T-helper 1 cell treated with Interleukin-12 subunit alpha and Interleukin-12 subunit beta and Interleukin-4 antibody, amounts not matched to agents 30 μg/mL and 1 μg/mL, for 36 hours (primary cell): ENCODE measurements at regions not wholly inside any gene's neighbourhood (a gene's known extent, or its start where the extent isn't known, plus 50 kb on each side); places are given as distances from the start of the nearest gene placed in this dataset.
"Not testable (repeated sequence)": the region's sequence is repeated elsewhere in the genome, so short reads cannot be mapped to it uniquely, and the experiment has no call there.

Experiments
- H3K27ac Mint-ChIP-seq: one replicate; pipeline ENCODE4 v1.8.0; 2021; ENCODE audit warnings: mild to moderate bottlenecking, mixed read lengths
- H3K27me3 Mint-ChIP-seq: one replicate; pipeline ENCODE4 v1.8.0; 2021; ENCODE audit warnings: low read depth, mixed read lengths
- H3K36me3 Mint-ChIP-seq: one replicate; pipeline ENCODE4 v1.8.0; 2021; ENCODE audit warnings: low read depth, mixed read lengths
- H3K4me1 Mint-ChIP-seq: one replicate; pipeline ENCODE4 v1.8.0; 2021; ENCODE audit warnings: low read depth, mixed read lengths
- H3K4me3 Mint-ChIP-seq: one replicate; pipeline ENCODE4 v1.8.0; 2021; ENCODE audit warnings: mild to moderate bottlenecking, moderate library complexity, mixed read lengths
- H3K9me3 Mint-ChIP-seq: one replicate; pipeline ENCODE4 v1.8.0; 2021; ENCODE audit warnings: mixed read lengths

DNA sequence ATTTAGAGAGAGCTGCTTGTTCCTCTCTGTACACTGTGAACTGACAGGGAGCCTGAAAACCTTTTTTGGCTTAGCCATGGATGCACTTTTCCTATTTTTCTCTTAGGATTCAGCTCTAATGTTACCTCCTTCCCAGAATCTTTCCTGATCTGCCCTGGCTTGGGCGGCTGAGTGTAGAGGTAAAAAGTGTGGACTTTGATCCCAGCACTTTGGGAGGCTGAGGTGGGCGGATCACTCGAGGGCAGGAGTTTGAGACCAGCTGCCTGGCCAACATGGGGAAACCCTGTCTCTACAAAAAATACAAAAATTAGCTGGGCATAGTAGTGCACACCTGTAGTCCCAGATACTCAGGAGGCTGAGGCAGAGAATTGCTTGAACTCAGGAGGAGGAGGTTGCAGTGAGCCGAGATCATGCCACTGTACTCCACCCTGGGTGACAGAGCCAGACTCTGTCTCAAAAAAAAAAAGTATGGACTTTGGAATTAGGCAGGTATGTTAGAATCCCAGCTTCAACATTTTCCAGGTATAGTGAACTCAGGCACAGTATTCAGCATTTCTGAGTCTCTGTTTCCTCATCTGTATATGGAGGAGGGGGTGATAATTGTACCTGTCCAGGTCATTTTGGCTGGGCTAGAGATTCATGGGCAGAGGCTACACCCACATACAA is 212.5 kb upstream of the EEF2KMT start:
- H3K36me3 Mint-ChIP-seq = no peaks in the 10 kb centered on the region
- no peak overlapping the region for H3K27ac Mint-ChIP-seq
- H3K27me3 Mint-ChIP-seq = no peaks in the 10 kb centered on the region
- no peak overlapping the region for H3K4me3 Mint-ChIP-seq
- no peaks in the 10 kb centered on the region for H3K4me1 Mint-ChIP-seq
- H3K9me3 Mint-ChIP-seq = no peaks in the 10 kb centered on the region

DNA sequence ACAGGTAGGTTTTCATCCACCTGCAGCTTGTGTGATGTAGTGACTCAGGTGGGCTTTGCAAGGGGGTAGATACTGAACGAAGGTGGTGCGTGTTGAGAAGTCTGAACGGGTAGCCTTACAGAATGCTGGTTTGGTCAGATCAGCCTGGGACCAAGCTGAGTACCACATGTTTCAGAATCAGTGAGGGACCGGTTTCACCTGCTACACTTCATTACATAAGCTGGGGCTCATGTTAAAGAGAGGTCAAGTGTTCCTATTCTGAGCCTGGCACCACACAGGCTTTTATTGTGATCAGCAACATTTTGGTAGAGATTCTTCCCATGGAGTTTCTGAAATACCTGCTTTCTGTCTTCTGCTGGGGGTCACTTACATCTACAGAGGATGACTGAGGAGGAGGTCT is 207.4 kb upstream of the EEF2KMT start:
- Mint-ChIP-seq H3K4me1 (no peaks in the 10 kb centered on the region), H3K27ac (no peak overlapping the region), H3K36me3 (no peaks in the 10 kb centered on the region), H3K9me3 (peaks cover 10% of the 10 kb centered on the region), H3K27me3 (no peaks in the 10 kb centered on the region), H3K4me3 (no peak overlapping the region)

DNA sequence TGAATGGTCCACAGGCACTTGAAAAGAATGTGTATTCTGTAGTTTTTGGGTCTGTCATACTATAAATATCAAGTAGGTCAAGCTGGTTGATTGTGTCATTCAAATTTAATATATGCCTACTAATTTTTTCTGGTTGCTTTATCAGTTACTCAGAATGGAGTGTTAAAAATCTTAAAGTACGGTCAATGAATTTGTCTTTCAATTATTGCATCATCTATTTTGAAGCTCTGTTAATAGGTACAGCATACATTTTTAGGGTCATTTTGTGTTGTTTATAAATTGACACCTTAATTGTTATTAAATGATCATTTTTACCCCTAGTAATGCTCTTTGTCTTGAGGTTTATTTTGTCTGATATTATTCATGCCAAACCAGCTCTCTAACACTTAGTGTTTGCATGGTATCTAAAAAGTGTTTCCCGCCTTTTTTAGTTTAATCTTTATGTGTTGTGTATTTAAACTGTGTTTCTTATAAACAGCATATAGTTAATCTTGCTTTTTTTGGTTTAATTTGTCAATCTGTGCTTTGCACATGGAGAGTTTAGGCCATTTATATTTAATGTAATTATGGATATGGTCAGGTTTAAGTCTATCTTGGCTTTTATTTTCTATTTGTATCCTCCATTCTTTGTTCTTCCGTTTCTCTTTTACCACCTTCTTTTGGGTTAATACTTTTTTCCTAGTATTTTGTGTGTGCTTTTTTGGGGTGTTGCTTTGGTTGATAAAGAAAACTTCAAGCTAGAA is 204.9 kb upstream of the EEF2KMT start:
- Mint-ChIP-seq H3K27ac (no peak overlapping the region), H3K27me3 (no peaks in the 10 kb centered on the region), H3K4me3 (no peak overlapping the region), H3K36me3 (no peaks in the 10 kb centered on the region), H3K4me1 (no peaks in the 10 kb centered on the region), H3K9me3 (peaks cover 10% of the 10 kb centered on the region)

DNA sequence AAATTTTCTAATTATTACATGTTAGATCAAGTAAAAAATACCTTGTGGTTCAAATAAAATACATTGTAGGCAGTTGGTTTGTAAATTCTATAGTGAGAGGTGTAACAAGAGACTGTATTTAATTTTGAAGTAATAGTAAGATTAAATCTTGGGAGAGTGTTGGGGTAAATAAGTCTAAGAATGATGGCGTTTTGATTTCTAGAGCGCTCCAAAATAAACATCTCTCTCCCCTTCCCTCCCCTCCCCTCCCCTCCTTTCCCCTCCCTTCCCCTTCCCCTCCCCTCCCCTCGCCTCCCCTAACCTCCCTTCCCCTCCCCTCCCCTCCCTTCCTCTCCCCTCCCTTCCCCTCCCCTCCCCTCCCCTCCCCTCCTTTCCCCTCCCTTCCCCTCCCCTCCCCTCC is 200.6 kb upstream of the EEF2KMT start:
- Mint-ChIP-seq H3K27ac (no peak overlapping the region), H3K4me1 (no peaks in the 10 kb centered on the region), H3K9me3 (peaks cover 6% of the 10 kb centered on the region), H3K27me3 (no peaks in the 10 kb centered on the region), H3K4me3 (no peak overlapping the region), H3K36me3 (no peaks in the 10 kb centered on the region)

DNA sequence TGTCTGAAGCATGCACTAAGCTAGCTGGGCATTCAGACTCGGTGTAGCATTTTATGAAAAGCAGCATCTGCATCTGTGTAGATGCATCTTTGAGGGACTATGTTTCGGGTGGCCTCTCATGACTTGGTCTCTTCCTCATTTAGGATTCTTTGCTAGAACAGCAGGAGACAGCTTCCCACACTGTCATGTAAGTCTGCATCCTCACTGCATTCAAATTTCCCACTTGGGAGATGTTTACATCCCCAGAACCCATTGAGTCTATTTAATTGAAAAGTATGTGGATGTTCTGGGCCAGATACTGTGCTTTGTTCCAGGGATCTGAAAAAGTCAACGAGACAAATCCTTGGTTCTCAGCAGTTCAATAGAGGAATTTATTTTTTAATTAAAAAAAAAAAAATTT is 198.6 kb upstream of the EEF2KMT start:
- H3K4me1 Mint-ChIP-seq = no peaks in the 10 kb centered on the region
- H3K27me3 Mint-ChIP-seq = no peaks in the 10 kb centered on the region
- no peak overlapping the region for H3K4me3 Mint-ChIP-seq
- no peaks in the 10 kb centered on the region for H3K9me3 Mint-ChIP-seq
- no peak overlapping the region for H3K27ac Mint-ChIP-seq
- no peaks in the 10 kb centered on the region for H3K36me3 Mint-ChIP-seq

DNA sequence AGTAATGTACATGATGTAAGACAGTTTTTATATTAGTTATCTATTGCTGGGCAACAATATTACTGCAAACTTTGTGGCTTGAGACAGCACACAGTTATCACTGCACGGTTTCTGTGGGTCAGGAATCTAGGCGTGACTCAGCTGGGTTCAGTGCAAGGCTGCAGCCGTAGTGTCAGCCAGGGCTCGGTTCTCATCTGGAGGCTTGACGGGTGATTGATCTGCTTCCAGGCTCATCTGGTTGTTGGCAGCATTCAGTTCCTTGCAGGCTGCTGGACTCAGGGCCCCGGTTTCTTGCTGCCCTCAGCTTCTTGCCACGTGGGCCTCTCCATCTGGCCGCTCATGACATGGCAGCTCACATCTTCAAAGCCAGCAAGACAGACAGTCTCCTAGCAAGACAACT is 197.7 kb upstream of the EEF2KMT start:
- not testable (repeated sequence) for H3K27me3 Mint-ChIP-seq, H3K27ac Mint-ChIP-seq, H3K4me3 Mint-ChIP-seq, H3K36me3 Mint-ChIP-seq, H3K9me3 Mint-ChIP-seq, H3K4me1 Mint-ChIP-seq

DNA sequence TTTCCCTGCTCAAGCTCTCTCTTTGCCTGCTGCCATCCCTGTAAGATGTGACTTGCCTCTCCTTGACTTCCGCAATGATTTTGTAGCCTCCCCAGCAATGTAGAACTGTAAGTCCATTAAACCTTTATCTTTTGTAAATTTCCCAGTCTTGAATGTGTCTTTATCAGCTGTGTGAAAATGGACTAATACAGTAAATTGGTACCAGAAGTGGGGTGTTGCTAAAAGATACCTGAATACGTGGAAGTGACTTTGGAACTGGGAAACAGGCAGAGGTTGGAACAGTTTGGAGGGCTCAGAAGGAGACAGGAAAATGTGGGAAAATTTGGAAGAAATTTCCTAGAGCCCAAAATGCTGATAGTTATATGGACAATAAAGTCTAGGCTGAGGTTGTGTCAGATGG is 184.6 kb upstream of the EEF2KMT start:
- peaks cover 34% of the 10 kb centered on the region for H3K9me3 Mint-ChIP-seq
- not testable (repeated sequence) for H3K4me3 Mint-ChIP-seq, H3K36me3 Mint-ChIP-seq, H3K4me1 Mint-ChIP-seq, H3K27ac Mint-ChIP-seq, H3K27me3 Mint-ChIP-seq

DNA sequence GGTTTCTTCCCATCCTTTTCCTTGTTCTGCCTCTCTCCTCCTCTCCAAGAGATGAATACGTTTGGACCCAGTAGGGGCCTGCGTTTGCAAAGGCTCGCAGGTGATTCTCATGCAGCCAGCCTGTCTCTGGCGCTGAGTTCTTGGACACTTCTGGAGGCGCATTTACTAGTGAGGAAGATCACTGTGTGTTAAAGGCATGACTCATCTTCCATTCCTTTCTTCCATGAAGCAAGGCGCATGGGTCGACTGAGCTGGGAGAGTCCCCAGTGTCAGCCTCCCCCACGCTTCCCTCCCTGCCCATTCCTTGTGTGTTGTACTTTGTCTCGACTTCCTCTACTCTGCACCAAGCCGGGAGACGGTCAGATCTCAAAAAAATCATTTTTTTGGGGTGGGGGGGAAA is 159.9 kb upstream of the EEF2KMT start:
- H3K4me1 Mint-ChIP-seq = no peaks in the 10 kb centered on the region
- H3K27ac Mint-ChIP-seq = no peak overlapping the region
- no peaks in the 10 kb centered on the region for H3K27me3 Mint-ChIP-seq
- no peaks in the 10 kb centered on the region for H3K9me3 Mint-ChIP-seq
- no peak overlapping the region for H3K4me3 Mint-ChIP-seq
- no peaks in the 10 kb centered on the region for H3K36me3 Mint-ChIP-seq

DNA sequence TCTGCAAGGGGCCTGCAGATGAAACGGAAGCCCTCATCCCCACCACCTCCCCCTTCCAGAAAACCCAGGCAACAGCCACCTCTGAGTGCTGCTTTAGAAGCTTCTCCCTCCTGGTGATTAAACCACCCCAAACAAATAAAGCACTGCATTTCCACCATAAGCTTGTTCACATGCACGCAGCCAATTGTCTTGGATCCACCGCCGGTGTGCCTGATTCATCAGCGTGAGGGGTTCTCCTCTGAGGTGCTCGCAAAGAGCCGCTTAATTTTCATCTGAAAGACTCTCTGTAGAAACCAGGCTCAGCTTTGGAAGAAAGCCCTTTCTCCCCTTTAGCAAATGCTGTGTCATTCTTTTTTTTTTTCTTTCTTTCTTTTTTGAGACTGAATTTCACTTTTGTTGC is 155.2 kb upstream of the EEF2KMT start:
- H3K9me3 Mint-ChIP-seq = no peaks in the 10 kb centered on the region
- no peaks in the 10 kb centered on the region for H3K36me3 Mint-ChIP-seq
- H3K4me3 Mint-ChIP-seq = no peak overlapping the region
- no peaks in the 10 kb centered on the region for H3K4me1 Mint-ChIP-seq
- H3K27me3 Mint-ChIP-seq = no peaks in the 10 kb centered on the region
- H3K27ac Mint-ChIP-seq = no peak overlapping the region

DNA sequence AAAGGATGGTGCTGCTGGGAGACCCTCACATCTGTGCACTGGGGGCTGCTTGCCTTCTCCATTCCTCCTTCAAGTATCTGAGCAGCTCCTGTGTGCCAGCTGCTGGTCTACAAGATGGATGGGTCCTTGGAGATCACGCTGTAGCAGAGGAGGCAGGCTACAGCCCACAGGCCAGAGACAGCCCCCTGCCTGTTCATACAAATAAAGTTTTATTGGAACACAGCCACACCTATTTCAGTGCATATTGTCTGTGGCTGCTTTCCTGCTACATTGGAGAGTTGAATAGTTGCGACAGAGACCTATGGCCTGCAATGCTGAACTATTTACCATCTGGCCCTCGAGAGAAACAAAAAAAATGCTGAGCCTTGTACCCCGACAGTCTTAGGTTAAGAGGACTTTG is 149.8 kb upstream of the EEF2KMT start:
- not testable (repeated sequence) for H3K27ac Mint-ChIP-seq, H3K27me3 Mint-ChIP-seq, H3K4me1 Mint-ChIP-seq, H3K9me3 Mint-ChIP-seq, H3K36me3 Mint-ChIP-seq, H3K4me3 Mint-ChIP-seq

DNA sequence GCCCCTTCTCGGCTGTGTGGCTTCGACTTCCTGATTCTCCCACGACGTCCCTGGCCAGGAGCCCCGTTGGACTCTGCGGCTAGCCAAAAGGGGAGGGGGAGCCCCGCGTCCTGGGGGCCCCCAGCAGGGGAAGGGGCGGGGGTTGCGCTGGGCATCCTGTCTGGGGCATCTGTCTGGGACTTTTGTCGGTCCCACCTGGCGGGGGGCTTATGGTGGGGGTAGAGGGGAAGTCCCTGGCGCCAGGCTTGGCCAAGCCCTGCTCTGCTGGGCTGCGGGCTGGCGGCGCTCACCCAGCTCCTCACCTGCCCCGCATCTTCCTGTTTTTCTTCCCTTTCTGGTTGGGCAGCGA is 142.7 kb upstream of the EEF2KMT start:
- not testable (repeated sequence) for H3K4me1 Mint-ChIP-seq, H3K4me3 Mint-ChIP-seq, H3K27ac Mint-ChIP-seq, H3K36me3 Mint-ChIP-seq, H3K9me3 Mint-ChIP-seq
- peaks cover 25% of the 10 kb centered on the region for H3K27me3 Mint-ChIP-seq

DNA sequence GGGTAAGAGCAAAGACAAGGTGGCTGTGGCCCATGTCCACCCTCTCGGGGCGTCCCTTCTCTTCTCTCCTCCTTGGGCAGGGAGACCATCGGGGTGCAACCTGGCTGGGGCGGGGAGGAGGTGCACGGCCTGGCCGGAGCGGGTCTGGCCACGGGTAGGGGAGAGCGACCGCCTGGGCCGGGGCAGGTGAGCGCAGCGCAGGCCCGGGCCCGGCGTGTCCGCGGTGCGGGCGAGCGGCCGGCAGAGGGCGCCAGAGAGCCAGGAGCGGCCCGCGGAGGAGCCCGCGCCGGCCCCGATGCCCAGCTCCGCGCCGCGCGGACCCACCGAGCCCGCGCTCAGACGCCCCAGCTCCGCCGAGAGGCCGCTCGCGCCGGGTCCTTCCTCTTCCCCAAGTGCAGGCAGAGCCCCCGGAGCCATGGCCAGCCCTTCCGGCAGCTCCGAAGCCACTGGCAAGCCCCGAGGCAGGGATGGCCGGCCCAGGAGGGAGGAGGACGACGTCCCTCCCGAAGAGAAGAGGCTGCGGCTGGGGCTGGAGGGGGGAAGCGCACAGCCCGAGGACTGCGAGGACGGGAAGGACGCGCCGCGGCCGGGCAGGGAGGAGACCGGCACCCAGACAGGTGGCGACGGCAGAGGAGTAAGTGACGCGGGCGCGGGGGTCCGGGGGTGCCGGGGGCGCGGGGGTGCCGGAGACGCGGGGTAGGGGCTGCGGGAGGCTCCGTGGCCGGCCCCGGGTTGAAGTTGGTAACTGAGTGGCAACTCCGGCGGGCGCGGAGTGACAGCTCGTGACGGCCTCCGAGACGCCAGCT is 142.1 kb upstream of the EEF2KMT start:
- H3K36me3 Mint-ChIP-seq, H3K9me3 Mint-ChIP-seq, H3K4me3 Mint-ChIP-seq, H3K27ac Mint-ChIP-seq, H3K4me1 Mint-ChIP-seq: not testable (repeated sequence)
- H3K27me3 Mint-ChIP-seq = peaks cover 25% of the 10 kb centered on the region

DNA sequence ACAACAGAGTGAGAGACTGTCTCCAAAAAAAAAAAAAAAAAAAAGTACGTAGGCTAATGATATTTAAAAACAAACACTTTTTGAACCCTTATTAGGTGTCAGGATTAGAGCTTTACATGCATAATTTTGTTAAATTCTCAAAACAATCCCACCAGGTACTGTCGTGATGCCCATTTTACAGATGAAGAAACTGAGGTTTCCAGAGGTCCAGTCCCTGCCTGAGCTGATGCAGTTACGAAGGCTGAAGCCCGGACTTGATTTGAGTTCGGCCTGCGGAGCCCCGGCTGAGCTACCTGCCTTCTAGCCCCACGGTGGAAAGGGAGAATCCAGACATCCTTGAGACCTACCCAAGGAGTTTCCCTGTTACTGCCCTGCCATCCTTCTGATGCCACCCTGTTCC is 137.5 kb upstream of the EEF2KMT start:
- Mint-ChIP-seq H3K27ac (no peak overlapping the region), H3K9me3 (no peaks in the 10 kb centered on the region), H3K4me3 (no peak overlapping the region), H3K27me3 (peaks cover 9% of the 10 kb centered on the region), H3K4me1 (peaks cover 1% of the 10 kb centered on the region), H3K36me3 (no peaks in the 10 kb centered on the region)

DNA sequence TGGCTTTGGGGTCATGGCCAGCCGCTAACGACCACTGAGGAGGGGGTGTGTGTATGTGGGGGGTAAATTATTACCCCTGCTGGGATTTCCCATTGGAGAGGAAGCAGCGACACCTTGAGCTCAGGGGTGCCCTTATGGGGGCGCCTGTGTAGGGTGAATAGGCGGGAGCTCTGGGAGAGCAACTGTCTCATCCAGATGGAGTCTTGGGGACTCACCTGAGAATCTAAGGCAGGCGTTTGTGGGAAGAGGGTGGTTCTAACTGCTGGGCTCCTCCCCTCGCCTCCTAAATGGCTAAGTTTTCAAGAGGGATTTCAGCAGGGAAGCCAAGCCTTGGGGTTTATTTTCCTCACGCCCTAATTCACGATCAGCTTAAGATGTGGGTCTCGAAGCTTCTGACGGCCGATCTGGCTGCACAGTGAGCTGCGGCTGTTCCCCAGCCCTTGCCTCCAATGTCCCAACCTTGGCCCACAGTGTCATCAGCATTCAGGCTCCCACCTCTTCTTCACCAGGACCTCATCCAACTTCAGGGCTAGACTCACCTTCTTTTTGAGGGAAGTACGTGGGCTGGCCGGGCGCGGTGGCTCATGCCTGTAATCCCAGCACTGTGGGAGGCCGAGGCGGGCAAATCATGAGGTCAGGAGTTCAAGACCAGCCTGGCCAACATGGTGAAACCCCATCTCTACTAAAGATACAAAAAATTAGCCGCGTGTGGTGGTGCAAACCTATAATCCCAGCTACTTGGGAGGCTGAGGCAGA is 136.9 kb upstream of the EEF2KMT start:
- no peak overlapping the region for H3K4me3 Mint-ChIP-seq
- H3K27me3 Mint-ChIP-seq = peaks cover 9% of the 10 kb centered on the region
- H3K9me3 Mint-ChIP-seq = no peaks in the 10 kb centered on the region
- H3K27ac Mint-ChIP-seq = no peak overlapping the region
- H3K4me1 Mint-ChIP-seq = peaks cover 1% of the 10 kb centered on the region
- H3K36me3 Mint-ChIP-seq = no peaks in the 10 kb centered on the region
